ENCODE measurements at regions not wholly inside any gene's neighbourhood (a gene's known extent, or its start where the extent isn't known, plus 50 kb on each side); places are given as distances from the start of the nearest gene placed in this dataset.

GRCh38 chr3:963255-963654, 129.6 kb upstream of the CNTN6 start:
- no peak for DNase-seq

- no peak for DNase-seq
Observed at GRCh38 chr3:963755-964154, 129.1 kb upstream of the CNTN6 start.

- no peak for DNase-seq
Observed at GRCh38 chr3:965826-966225, 127.0 kb upstream of the CNTN6 start.

- DNase-seq, result no peak
Observed at GRCh38 chr3:966341-966740, 126.5 kb upstream of the CNTN6 start.

GRCh38 chr3:973340-973739, 119.5 kb upstream of the CNTN6 start:
- DNase-seq, result no peak

- no peak for DNase-seq
Observed at GRCh38 chr3:976006-976405, 116.8 kb upstream of the CNTN6 start.

GRCh38 chr3:981156-981555, 111.7 kb upstream of the CNTN6 start:
- no peak for DNase-seq

- no peak for DNase-seq
Observed at GRCh38 chr3:988785-989184, 104.0 kb upstream of the CNTN6 start.

- no peak for DNase-seq
Observed at GRCh38 chr3:992871-993270, 100.0 kb upstream of the CNTN6 start.

- DNase-seq, result no peak
Observed at GRCh38 chr3:1002010-1002409, 90.8 kb upstream of the CNTN6 start.

GRCh38 chr3:1007866-1008265, 85.0 kb upstream of the CNTN6 start:
- no peak for DNase-seq

- DNase-seq, result no peak
Observed at GRCh38 chr3:1010228-1010627, 82.6 kb upstream of the CNTN6 start.

GRCh38 chr3:1015826-1016225, 77.0 kb upstream of the CNTN6 start:
- DNase-seq, result no peak

GRCh38 chr3:1017870-1018269, 75.0 kb upstream of the CNTN6 start:
- DNase-seq, result no peak

- no peak for DNase-seq
Observed at GRCh38 chr3:1019157-1019556, 73.7 kb upstream of the CNTN6 start.

GRCh38 chr3:1026395-1026794, 66.4 kb upstream of the CNTN6 start:
- no peak for DNase-seq

- no peak for DNase-seq
Observed at GRCh38 chr3:1036207-1036826, 56.5 kb upstream of the CNTN6 start.

GRCh38 chr3:1037631-1038030, 55.2 kb upstream of the CNTN6 start:
- DNase-seq, result no peak

Measured in AML-193 (cell line).